ENCODE measurements at regions not wholly inside any gene's neighbourhood (a gene's known extent, or its start where the extent isn't known, plus 50 kb on each side); places are given as distances from the start of the nearest gene placed in this dataset.
"Not testable (repeated sequence)": the region's sequence is repeated elsewhere in the genome, so short reads cannot be mapped to it uniquely, and the experiment has no call there.

DNA sequence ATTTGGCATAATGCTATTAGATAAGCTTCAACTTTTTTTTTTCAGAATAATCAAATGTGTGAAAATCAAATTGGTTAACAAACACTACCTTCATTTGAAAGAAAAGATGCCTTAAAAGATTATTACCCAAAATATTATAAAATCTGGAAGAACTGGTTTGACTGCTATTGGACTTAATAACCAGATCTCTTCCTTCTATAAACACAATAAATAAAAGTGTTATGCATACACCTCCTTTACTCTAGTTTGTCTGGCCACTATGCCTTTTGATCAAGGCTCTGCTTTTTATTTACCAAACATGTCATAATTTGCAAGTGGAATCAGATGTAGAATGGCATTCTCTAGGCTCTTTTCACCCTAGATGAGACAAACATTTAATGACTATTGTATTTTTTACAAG lies 897.3 kb upstream of the EPHA5 start:
- no peak for DNase-seq (ENCODE audit: extremely low spot score)
- TF ChIP-seq TARDBP (IDR thresholded peaks at IDR 0.05), result no peak
- TF ChIP-seq L3MBTL2 (conservative IDR thresholded peaks at IDR 0.05), result no peak
- TF ChIP-seq ARNT (IDR thresholded peaks at IDR 0.05), result no peak
- TF ChIP-seq FOXA1 (IDR thresholded peaks at IDR 0.05), result no peak
- no peak for TF ChIP-seq FOXM1 (IDR thresholded peaks at IDR 0.05; ENCODE audit: borderline replicate concordance)
- no peak for TF ChIP-seq HDGF (IDR thresholded peaks at IDR 0.05; ENCODE audit: borderline replicate concordance)
- TF ChIP-seq NFRKB (IDR thresholded peaks at IDR 0.05), result no peak
- TF ChIP-seq, protein P1, sequence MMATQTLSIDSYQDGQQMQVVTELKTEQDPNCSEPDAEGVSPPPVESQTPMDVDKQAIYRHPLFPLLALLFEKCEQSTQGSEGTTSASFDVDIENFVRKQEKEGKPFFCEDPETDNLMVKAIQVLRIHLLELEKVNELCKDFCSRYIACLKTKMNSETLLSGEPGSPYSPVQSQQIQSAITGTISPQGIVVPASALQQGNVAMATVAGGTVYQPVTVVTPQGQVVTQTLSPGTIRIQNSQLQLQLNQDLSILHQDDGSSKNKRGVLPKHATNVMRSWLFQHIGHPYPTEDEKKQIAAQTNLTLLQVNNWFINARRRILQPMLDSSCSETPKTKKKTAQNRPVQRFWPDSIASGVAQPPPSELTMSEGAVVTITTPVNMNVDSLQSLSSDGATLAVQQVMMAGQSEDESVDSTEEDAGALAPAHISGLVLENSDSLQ (IDR thresholded peaks at IDR 0.05), result no peak
- no peak for TF ChIP-seq FOXK2 (IDR thresholded peaks at IDR 0.05)
- no peak for TF ChIP-seq ELF4 (IDR thresholded peaks at IDR 0.05)
- TF ChIP-seq BHLHE40 (IDR thresholded peaks at IDR 0.05; ENCODE audit: borderline replicate concordance), result no peak
- TF ChIP-seq LEF1 (IDR thresholded peaks at IDR 0.05; ENCODE audit: borderline replicate concordance), result no peak
- TF ChIP-seq ZNF384 (IDR thresholded peaks at IDR 0.05), result no peak
- no peak for TF ChIP-seq SP1 (IDR thresholded peaks at IDR 0.05)
- TF ChIP-seq CTBP1 (IDR thresholded peaks at IDR 0.05; ENCODE audit: borderline replicate concordance), result no peak
- TF ChIP-seq SUZ12 (IDR thresholded peaks at IDR 0.05), result no peak
- CTCF ChIA-PET, result no interaction called here
- POLR2A ChIA-PET, result no interaction called here

DNA sequence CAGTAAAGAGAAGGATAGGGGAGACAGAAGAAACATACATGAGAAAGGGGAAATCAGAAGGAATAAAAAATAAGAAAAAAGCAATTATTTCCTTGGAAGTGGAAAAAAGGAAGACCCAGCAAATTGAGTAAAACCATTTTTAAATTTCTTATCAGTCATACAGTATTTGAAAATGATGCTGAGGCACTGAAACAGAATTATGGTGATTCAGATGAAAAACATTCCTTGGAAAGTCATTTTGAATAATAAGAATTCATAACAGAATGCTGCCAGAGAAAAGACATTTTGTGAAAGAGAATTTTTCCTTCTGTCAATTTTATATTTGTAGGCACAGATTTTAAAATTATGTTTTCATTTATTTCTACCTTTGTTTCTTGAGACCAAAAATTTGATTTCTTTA lies 895.5 kb upstream of the EPHA5 start:
- no peak for DNase-seq (ENCODE audit: extremely low spot score)
- CTCF ChIA-PET, result no interaction called here
- TF ChIP-seq FOXK2 (IDR thresholded peaks at IDR 0.05) (no peak), SUZ12 (IDR thresholded peaks at IDR 0.05) (no peak), ELF4 (IDR thresholded peaks at IDR 0.05) (no peak), L3MBTL2 (conservative IDR thresholded peaks at IDR 0.05) (no peak), HDGF (IDR thresholded peaks at IDR 0.05; ENCODE audit: borderline replicate concordance) (no peak), SP1 (IDR thresholded peaks at IDR 0.05) (no peak), CTBP1 (IDR thresholded peaks at IDR 0.05; ENCODE audit: borderline replicate concordance) (no peak), ARNT (IDR thresholded peaks at IDR 0.05) (no peak), LEF1 (IDR thresholded peaks at IDR 0.05; ENCODE audit: borderline replicate concordance) (no peak), ZNF384 (IDR thresholded peaks at IDR 0.05) (no peak), FOXA1 (IDR thresholded peaks at IDR 0.05) (no peak), FOXM1 (IDR thresholded peaks at IDR 0.05; ENCODE audit: borderline replicate concordance) (no peak)
- TF ChIP-seq, protein P1 (IDR thresholded peaks at IDR 0.05), result no peak
- POLR2A ChIA-PET, result no interaction called here

DNA sequence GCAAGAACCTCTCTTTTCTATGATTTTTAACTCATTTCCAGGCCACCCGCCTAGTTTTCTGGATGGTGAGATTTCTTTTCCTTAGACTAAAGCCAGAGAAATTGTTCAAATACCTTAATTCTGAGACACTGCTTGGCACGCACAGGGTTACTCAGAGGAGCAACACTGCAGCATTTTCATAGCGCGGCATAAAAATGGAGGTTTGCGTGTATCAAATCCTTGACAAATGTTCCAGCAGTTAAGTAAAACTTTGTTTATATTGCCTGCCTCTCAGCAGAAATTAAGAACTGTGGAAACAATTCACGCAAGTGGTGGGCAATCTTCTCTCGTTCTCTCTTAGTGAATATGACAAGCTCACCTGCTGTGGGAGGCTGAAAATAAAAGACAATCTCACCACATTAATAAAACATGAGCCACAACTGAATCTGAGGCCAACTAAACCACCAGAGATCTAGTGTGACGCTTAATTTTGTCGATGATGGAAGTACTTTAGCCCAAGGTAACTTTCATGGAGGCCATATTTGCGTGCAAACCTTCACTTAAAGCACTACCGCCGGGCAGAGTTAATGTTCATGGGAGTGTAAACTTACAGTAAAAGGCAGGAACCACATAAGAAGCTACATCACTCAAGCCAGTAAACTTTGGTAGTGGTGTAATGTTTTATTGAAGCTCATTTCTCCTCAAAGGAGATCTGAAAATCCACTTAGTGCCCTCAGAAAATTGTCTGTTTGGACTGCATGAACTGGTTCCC lies 894.8 kb upstream of the EPHA5 start:
- ChIA-PET POLR2A (interaction anchor here (0.7 kb wide), 1 partner anchor 110 kb away, joined by 3 read pairs; no protein-coding TSS in a partner anchor), CTCF (no interaction called here)

DNA sequence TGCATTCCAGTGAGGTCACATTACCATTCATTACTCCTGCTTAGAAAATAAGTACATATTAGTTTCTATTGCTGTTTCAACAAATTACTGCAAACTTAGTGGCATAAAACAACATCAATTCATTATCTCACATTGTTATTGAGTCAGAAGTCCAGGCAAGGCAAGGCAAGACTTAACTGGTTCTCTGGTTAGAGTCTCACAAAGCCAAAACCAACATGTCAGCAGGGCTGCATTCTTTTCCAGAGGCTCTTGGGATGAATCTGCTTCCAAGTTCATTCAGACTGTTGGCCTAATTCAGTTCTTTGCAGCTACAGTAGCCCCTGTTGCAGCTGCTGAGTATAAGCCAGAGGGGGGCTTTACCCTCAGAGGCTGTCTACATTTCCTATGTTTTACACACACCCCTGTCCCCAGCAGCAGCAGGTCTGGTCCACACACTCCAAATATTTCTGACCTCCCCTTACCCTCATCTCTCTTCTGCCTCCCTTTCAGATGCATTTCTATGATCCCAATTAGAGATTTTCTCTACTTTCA lies 892.1 kb upstream of the EPHA5 start:
- POLR2A ChIA-PET, result no interaction called here
- CTCF ChIA-PET, result no interaction called here
- TF ChIP-seq HDGF (IDR thresholded peaks at IDR 0.05; ENCODE audit: borderline replicate concordance), result no peak
- TF ChIP-seq, protein P1 (IDR thresholded peaks at IDR 0.05), result no peak
- TF ChIP-seq SUZ12 (IDR thresholded peaks at IDR 0.05), result no peak
- no peak for TF ChIP-seq FOXK2 (IDR thresholded peaks at IDR 0.05)
- TF ChIP-seq NFRKB (IDR thresholded peaks at IDR 0.05), result no peak
- TF ChIP-seq ARNT (IDR thresholded peaks at IDR 0.05), result no peak
- TF ChIP-seq FOXM1 (IDR thresholded peaks at IDR 0.05; ENCODE audit: borderline replicate concordance), result no peak
- TF ChIP-seq FOXA1 (IDR thresholded peaks at IDR 0.05), result no peak
- no peak for TF ChIP-seq ZNF384 (IDR thresholded peaks at IDR 0.05)
- TF ChIP-seq LEF1 (IDR thresholded peaks at IDR 0.05; ENCODE audit: borderline replicate concordance), result no peak
- no peak for TF ChIP-seq SP1 (IDR thresholded peaks at IDR 0.05)
- no peak for TF ChIP-seq CTBP1 (IDR thresholded peaks at IDR 0.05; ENCODE audit: borderline replicate concordance)
- TF ChIP-seq BHLHE40 (IDR thresholded peaks at IDR 0.05; ENCODE audit: borderline replicate concordance), result no peak
- TF ChIP-seq ELF4 (IDR thresholded peaks at IDR 0.05), result no peak
- no peak for TF ChIP-seq L3MBTL2 (conservative IDR thresholded peaks at IDR 0.05)
- no peak for TF ChIP-seq TARDBP (IDR thresholded peaks at IDR 0.05)
- no peak for DNase-seq (ENCODE audit: extremely low spot score)

More for the DNA sequence above, 894.8 kb upstream of the EPHA5 start:
- peak; percentile 60 for DNase-seq (ENCODE audit: extremely low spot score)
- TF ChIP-seq NFRKB (IDR thresholded peaks at IDR 0.05), result no peak
- peak; percentile 93 for TF ChIP-seq CTBP1 (IDR thresholded peaks at IDR 0.05; ENCODE audit: borderline replicate concordance)
- peak; percentile 100 for TF ChIP-seq ARNT (IDR thresholded peaks at IDR 0.05)
- no peak for TF ChIP-seq ZNF384 (IDR thresholded peaks at IDR 0.05)
- TF ChIP-seq LEF1 (IDR thresholded peaks at IDR 0.05; ENCODE audit: borderline replicate concordance), result peak; percentile 91; the same call in 1 of the 2 replicates
- no peak for TF ChIP-seq HDGF (IDR thresholded peaks at IDR 0.05; ENCODE audit: borderline replicate concordance)
- no peak for TF ChIP-seq FOXA1 (IDR thresholded peaks at IDR 0.05)
- TF ChIP-seq TARDBP (IDR thresholded peaks at IDR 0.05), result peak; percentile 63
- no peak for TF ChIP-seq SUZ12 (IDR thresholded peaks at IDR 0.05)
- TF ChIP-seq ELF4 (IDR thresholded peaks at IDR 0.05), result peak; percentile 21; the same call in 1 of the 2 replicates
- no peak for TF ChIP-seq FOXM1 (IDR thresholded peaks at IDR 0.05; ENCODE audit: borderline replicate concordance)
- no peak for TF ChIP-seq SP1 (IDR thresholded peaks at IDR 0.05)
- TF ChIP-seq, protein P1 (IDR thresholded peaks at IDR 0.05), result peak; percentile 81
- TF ChIP-seq L3MBTL2 (conservative IDR thresholded peaks at IDR 0.05), result peak; percentile 34; the same call in 1 of the 2 replicates
- no peak for TF ChIP-seq BHLHE40 (IDR thresholded peaks at IDR 0.05; ENCODE audit: borderline replicate concordance)

DNA sequence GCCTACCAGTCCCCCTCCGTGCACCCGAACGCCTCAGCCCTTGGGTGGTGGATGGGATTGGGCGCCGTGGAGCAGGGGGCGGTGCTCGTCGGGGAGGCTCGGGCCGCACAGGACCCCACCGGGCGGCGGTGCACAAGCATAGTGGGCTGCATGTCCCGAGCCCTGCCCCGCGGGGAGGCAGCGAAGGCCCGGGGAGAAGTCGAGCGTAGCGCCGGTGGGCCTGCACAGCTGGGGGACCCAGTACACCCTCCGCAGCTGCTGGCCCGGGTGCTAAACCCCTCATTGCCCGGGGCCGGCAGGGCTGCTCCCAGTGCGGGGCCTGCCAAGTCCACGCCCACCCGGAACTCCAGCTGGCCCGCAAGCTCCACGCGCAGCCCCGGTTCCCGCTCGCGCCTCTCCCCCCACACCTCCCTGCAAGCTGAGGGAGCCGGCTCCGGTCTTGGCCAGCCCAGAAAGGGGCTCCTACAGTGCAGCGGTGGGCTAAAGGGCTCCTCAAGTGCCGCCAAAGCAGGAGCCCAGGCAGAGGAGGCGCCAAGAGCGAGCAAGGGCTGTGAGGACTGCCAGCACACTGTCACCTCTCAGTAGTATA lies 891.3 kb upstream of the EPHA5 start:
- CTCF ChIA-PET; DNase-seq (ENCODE audit: extremely low spot score); POLR2A ChIA-PET: not testable (repeated sequence)
